Neural cell (in vitro differentiated cells): ENCODE measurements at regions not wholly inside any gene's neighbourhood (a gene's known extent, or its start where the extent isn't known, plus 50 kb on each side); places are given as distances from the start of the nearest gene placed in this dataset.

ENCODE experiments used
- EP300 ChIP-seq: fragments of 450-650 bp; conservative IDR thresholded peaks from 2 replicates; pipeline ENCODE4 v1.6.1; 2014; ENCODE audit warnings: antibody characterized with exemption, mild to moderate bottlenecking, moderate library complexity; ENCODE audit not compliant: poor library complexity, severe bottlenecking
- EZH2 ChIP-seq: fragments of 200-600, 300-800 bp; shearing (Covaris generic), sonication (generic); IDR thresholded peaks from 2 replicates; pipeline ENCODE4 v1.6.1; 2014; ENCODE audit warnings: antibody characterized with exemption, low read length, borderline replicate concordance, mild to moderate bottlenecking; ENCODE audit not compliant: insufficient read depth, poor library complexity, severe bottlenecking
- MXI1 ChIP-seq: fragments of 450-650 bp; conservative IDR thresholded peaks from 2 replicates; pipeline ENCODE4 v1.6.1; 2014; ENCODE audit warnings: antibody characterized with exemption, mild to moderate bottlenecking; ENCODE audit not compliant: poor library complexity, severe bottlenecking
- POLR2AphosphoS5 ChIP-seq: IDR thresholded peaks from 2 replicates; pipeline ENCODE4 v1.6.1; 2012
- RAD21 ChIP-seq: fragments of 450-650 bp; conservative IDR thresholded peaks from 2 replicates; pipeline ENCODE4 v1.6.1; 2014; ENCODE audit warnings: antibody characterized with exemption, mild to moderate bottlenecking, moderate library complexity
- TAF1 ChIP-seq: IDR thresholded peaks from 2 replicates; pipeline ENCODE4 v1.6.1; 2012; ENCODE audit warnings: low read depth
- TF ChIP-seq, protein P1 (sequence below): fragments of 450-650 bp; IDR thresholded peaks from 2 replicates; pipeline ENCODE4 v1.5.1; 2014; ENCODE audit warnings: antibody characterized with exemption, mild to moderate bottlenecking, moderate library complexity; ENCODE audit not compliant: poor library complexity, severe bottlenecking
- TF ChIP-seq, protein P2 (sequence below): IDR thresholded peaks from 2 replicates; pipeline ENCODE4 v1.6.1; 2012; ENCODE audit warnings: borderline replicate concordance

DNA sequence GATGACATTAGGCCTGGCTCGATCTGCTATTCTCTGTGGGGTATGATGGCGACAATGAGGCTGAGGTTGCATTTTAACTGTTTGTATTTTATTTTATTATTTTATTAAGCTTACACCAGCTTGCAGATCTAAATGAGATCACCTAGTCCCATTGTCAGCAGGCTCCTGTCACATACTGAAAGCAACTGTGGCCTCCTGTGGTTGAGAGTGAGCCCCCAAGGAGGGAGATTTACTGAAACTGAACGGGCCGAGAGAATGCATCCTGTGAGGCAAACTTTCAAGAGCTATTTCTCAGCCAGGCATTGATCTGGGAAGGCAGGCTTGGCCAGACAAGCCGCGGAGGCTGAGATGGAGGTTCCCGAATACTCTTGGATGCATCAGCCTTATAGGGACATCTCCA lies 210.4 kb upstream of the ARRDC4 start:
- TF ChIP-seq, protein P1, sequence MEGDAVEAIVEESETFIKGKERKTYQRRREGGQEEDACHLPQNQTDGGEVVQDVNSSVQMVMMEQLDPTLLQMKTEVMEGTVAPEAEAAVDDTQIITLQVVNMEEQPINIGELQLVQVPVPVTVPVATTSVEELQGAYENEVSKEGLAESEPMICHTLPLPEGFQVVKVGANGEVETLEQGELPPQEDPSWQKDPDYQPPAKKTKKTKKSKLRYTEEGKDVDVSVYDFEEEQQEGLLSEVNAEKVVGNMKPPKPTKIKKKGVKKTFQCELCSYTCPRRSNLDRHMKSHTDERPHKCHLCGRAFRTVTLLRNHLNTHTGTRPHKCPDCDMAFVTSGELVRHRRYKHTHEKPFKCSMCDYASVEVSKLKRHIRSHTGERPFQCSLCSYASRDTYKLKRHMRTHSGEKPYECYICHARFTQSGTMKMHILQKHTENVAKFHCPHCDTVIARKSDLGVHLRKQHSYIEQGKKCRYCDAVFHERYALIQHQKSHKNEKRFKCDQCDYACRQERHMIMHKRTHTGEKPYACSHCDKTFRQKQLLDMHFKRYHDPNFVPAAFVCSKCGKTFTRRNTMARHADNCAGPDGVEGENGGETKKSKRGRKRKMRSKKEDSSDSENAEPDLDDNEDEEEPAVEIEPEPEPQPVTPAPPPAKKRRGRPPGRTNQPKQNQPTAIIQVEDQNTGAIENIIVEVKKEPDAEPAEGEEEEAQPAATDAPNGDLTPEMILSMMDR: no peak
- no peak for TF ChIP-seq EP300
- TF ChIP-seq, protein P2, sequence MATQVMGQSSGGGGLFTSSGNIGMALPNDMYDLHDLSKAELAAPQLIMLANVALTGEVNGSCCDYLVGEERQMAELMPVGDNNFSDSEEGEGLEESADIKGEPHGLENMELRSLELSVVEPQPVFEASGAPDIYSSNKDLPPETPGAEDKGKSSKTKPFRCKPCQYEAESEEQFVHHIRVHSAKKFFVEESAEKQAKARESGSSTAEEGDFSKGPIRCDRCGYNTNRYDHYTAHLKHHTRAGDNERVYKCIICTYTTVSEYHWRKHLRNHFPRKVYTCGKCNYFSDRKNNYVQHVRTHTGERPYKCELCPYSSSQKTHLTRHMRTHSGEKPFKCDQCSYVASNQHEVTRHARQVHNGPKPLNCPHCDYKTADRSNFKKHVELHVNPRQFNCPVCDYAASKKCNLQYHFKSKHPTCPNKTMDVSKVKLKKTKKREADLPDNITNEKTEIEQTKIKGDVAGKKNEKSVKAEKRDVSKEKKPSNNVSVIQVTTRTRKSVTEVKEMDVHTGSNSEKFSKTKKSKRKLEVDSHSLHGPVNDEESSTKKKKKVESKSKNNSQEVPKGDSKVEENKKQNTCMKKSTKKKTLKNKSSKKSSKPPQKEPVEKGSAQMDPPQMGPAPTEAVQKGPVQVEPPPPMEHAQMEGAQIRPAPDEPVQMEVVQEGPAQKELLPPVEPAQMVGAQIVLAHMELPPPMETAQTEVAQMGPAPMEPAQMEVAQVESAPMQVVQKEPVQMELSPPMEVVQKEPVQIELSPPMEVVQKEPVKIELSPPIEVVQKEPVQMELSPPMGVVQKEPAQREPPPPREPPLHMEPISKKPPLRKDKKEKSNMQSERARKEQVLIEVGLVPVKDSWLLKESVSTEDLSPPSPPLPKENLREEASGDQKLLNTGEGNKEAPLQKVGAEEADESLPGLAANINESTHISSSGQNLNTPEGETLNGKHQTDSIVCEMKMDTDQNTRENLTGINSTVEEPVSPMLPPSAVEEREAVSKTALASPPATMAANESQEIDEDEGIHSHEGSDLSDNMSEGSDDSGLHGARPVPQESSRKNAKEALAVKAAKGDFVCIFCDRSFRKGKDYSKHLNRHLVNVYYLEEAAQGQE: no peak
- TF ChIP-seq POLR2AphosphoS5: no peak
- no peak for TF ChIP-seq EZH2
- no peak for TF ChIP-seq TAF1
- TF ChIP-seq MXI1: no peak
- TF ChIP-seq RAD21: no peak
